ENCODE measurements at regions not wholly inside any gene's neighbourhood (a gene's known extent, or its start where the extent isn't known, plus 50 kb on each side); places are given as distances from the start of the nearest gene placed in this dataset.
"Not testable (repeated sequence)": the region's sequence is repeated elsewhere in the genome, so short reads cannot be mapped to it uniquely, and the experiment has no call there.

GRCh38 chr3:8356066-8356465 is 145.6 kb upstream of the LMCD1 start:
- not testable (repeated sequence) for H3K9ac ChIP-seq (ENCODE audit: low read length in 5 of 5); H3K9me3 ChIP-seq (ENCODE audit: control insufficient read depth in 5 of 5, low read length in 5 of 5); H3K27me3 ChIP-seq (ENCODE audit: control insufficient read depth in 5 of 5, insufficient read depth in 4 of 5, low read length in 5 of 5); H3K27ac ChIP-seq (ENCODE audit: low read depth, low read length); H3K4me1 ChIP-seq (ENCODE audit: control insufficient read depth in 5 of 5, insufficient read depth in 5 of 5, low read length in 5 of 5); H3K36me3 ChIP-seq (ENCODE audit: control insufficient read depth in 5 of 5, insufficient read depth in 5 of 5, low read length in 5 of 5); H3K4me3 ChIP-seq (ENCODE audit: low read depth in 1 of 5, low read length in 5 of 5)

DNA sequence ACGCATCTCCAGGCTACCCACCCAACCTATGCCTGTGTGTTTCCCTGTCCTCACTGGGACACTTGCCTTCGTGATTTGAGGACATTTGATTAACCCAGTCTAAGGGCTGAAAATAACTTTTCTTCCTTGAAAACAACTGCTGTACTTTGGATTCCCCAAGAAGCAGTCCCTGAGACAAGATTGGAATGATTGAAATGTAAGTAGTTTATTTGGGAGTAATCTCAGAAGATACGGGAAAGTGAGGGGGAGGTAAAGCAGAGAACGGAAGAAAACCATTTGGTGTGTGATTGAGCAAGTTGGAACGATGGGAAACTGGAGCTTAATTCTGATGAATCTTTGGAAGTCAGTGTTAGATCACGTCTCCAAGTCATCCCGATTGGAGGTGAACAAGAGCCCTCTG is 143.8 kb upstream of the LMCD1 start:
- Histone ChIP-seq H3K27me3 (ENCODE audit: control insufficient read depth in 5 of 5, insufficient read depth in 4 of 5, low read length in 5 of 5) (no peaks in the 10 kb centered on the region), H3K36me3 (ENCODE audit: control insufficient read depth in 5 of 5, insufficient read depth in 5 of 5, low read length in 5 of 5) (no peaks in the 10 kb centered on the region), H3K4me1 (ENCODE audit: control insufficient read depth in 5 of 5, insufficient read depth in 5 of 5, low read length in 5 of 5) (no peaks in the 10 kb centered on the region), H3K27ac (ENCODE audit: low read depth, low read length) (no peak overlapping the region), H3K9me3 (ENCODE audit: control insufficient read depth in 5 of 5, low read length in 5 of 5) (no peaks in the 10 kb centered on the region), H3K9ac (ENCODE audit: low read length in 5 of 5) (no peak overlapping the region), H3K4me3 (ENCODE audit: low read depth in 1 of 5, low read length in 5 of 5) (no peak overlapping the region)

DNA sequence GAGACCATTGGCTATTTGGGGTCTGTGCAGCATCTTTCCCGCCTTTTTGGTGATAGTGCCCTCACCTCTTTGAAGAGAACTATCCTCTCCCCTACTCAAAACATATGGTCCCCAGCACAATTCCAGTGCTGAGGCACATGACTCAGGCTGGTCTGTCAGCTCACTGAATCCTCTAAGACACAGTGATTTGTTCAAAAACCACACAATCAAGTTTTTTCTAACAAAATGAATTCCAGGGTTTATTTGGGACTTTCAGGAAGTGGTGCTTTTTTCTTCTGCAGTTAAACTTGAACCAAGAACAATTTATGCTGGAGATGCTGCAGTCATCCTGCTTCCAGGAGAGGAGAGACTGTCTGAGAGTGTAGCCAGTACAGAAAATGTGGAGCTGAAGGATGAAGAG is 142.5 kb upstream of the LMCD1 start:
- no peak overlapping the region for H3K27ac ChIP-seq (ENCODE audit: low read depth, low read length)
- no peaks in the 10 kb centered on the region for H3K9me3 ChIP-seq (ENCODE audit: control insufficient read depth in 5 of 5, low read length in 5 of 5)
- H3K9ac ChIP-seq (ENCODE audit: low read length in 5 of 5), result no peak overlapping the region
- H3K27me3 ChIP-seq (ENCODE audit: control insufficient read depth in 5 of 5, insufficient read depth in 4 of 5, low read length in 5 of 5), result no peaks in the 10 kb centered on the region
- H3K36me3 ChIP-seq (ENCODE audit: control insufficient read depth in 5 of 5, insufficient read depth in 5 of 5, low read length in 5 of 5), result no peaks in the 10 kb centered on the region
- no peak overlapping the region for H3K4me3 ChIP-seq (ENCODE audit: low read depth in 1 of 5, low read length in 5 of 5)
- no peaks in the 10 kb centered on the region for H3K4me1 ChIP-seq (ENCODE audit: control insufficient read depth in 5 of 5, insufficient read depth in 5 of 5, low read length in 5 of 5)

- Histone ChIP-seq H3K4me1 (ENCODE audit: control insufficient read depth in 5 of 5, insufficient read depth in 5 of 5, low read length in 5 of 5) (no peaks in the 10 kb centered on the region), H3K4me3 (ENCODE audit: low read depth in 1 of 5, low read length in 5 of 5) (no peak overlapping the region), H3K27me3 (ENCODE audit: control insufficient read depth in 5 of 5, insufficient read depth in 4 of 5, low read length in 5 of 5) (no peaks in the 10 kb centered on the region), H3K27ac (ENCODE audit: low read depth, low read length) (no peak overlapping the region), H3K9ac (ENCODE audit: low read length in 5 of 5) (no peak overlapping the region), H3K36me3 (ENCODE audit: control insufficient read depth in 5 of 5, insufficient read depth in 5 of 5, low read length in 5 of 5) (no peaks in the 10 kb centered on the region), H3K9me3 (ENCODE audit: control insufficient read depth in 5 of 5, low read length in 5 of 5) (no peaks in the 10 kb centered on the region)
Measured at GRCh38 chr3:8363200-8363599, 138.4 kb upstream of the LMCD1 start.

DNA sequence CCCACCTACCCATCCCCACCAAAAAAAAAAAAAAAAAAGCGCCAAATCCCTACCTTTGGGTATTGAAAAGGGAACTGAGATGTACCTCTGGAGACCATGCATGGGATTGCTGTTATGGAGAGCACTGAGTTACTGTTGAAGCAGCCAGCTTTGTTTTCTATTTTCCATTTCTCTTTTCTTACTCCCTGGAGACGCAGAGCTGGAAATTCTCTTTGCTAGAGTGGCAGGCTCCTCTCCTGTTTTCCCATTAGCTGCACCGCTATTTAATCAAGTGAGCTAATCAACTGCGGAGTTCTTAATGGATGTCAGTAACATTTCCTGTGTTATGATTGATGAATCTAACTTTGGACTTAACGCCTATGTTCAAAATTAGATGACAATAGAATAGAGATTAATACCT is 136.1 kb upstream of the LMCD1 start:
- Histone ChIP-seq H3K27ac (ENCODE audit: low read depth, low read length) (no peak overlapping the region), H3K4me3 (ENCODE audit: low read depth in 1 of 5, low read length in 5 of 5) (no peak overlapping the region), H3K9ac (ENCODE audit: low read length in 5 of 5) (no peak overlapping the region), H3K4me1 (ENCODE audit: control insufficient read depth in 5 of 5, insufficient read depth in 5 of 5, low read length in 5 of 5) (no peaks in the 10 kb centered on the region), H3K9me3 (ENCODE audit: control insufficient read depth in 5 of 5, low read length in 5 of 5) (no peaks in the 10 kb centered on the region), H3K27me3 (ENCODE audit: control insufficient read depth in 5 of 5, insufficient read depth in 4 of 5, low read length in 5 of 5) (no peaks in the 10 kb centered on the region), H3K36me3 (ENCODE audit: control insufficient read depth in 5 of 5, insufficient read depth in 5 of 5, low read length in 5 of 5) (no peaks in the 10 kb centered on the region)

DNA sequence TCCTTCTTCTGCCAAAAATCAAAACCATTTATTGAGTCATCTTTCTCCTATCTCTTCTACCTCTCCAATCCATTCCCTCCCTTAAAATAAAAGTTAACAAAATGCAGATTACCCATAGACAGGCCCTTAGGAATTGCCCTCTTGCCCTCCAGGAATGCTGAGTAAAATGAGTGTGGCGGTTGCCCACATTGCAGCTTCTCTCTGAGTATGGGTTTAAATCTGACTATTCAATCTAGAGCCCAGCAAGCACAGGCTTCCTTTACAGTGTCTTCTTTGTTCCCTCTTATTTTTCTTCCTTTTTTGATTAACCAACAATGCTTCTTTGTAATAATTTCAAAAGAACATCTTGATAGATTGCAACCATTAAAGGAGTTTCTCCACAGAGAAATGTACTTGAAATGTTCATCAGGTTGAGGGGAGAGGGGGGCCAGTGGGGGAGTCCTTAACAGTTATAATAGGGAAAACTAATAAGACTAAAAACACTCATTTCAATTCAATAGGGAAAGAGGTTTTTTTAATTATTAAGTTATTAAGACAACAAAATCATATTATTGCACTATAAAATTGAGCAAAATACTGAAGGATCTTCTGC is 135.3 kb upstream of the LMCD1 start:
- no peaks in the 10 kb centered on the region for H3K36me3 ChIP-seq (ENCODE audit: control insufficient read depth in 5 of 5, insufficient read depth in 5 of 5, low read length in 5 of 5)
- no peak overlapping the region for H3K4me3 ChIP-seq (ENCODE audit: low read depth in 1 of 5, low read length in 5 of 5)
- no peaks in the 10 kb centered on the region for H3K9me3 ChIP-seq (ENCODE audit: control insufficient read depth in 5 of 5, low read length in 5 of 5)
- no peak overlapping the region for H3K27ac ChIP-seq (ENCODE audit: low read depth, low read length)
- no peak overlapping the region for H3K9ac ChIP-seq (ENCODE audit: low read length in 5 of 5)
- H3K4me1 ChIP-seq (ENCODE audit: control insufficient read depth in 5 of 5, insufficient read depth in 5 of 5, low read length in 5 of 5), result peaks cover 0 to 2% (median 0%) of the 10 kb centered on the region in 5 donors
- no peaks in the 10 kb centered on the region for H3K27me3 ChIP-seq (ENCODE audit: control insufficient read depth in 5 of 5, insufficient read depth in 4 of 5, low read length in 5 of 5)

DNA sequence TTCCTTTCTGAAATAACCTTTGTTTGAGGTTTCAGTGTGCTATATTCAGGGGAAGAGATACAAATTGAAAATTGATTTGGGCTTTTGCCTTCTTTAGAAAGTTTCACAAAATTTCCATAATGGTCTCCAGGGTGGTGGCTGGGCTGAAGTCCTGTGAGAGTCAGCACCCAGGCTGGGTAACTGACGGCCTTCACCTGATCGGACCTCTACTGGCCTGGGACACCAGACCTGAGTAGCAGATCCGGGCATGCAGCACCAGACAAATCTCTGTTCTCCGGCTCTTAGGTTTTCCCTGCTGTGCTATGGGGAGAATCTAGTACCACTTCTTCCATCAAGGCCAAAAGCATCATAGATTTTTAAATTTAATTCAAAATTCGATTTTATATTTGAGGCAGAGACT is 133.0 kb upstream of the LMCD1 start:
- Histone ChIP-seq H3K4me3 (ENCODE audit: low read depth in 1 of 5, low read length in 5 of 5) (no peak overlapping the region), H3K4me1 (ENCODE audit: control insufficient read depth in 5 of 5, insufficient read depth in 5 of 5, low read length in 5 of 5) (peaks cover 0 to 8% (median 0%) of the 10 kb centered on the region in 5 donors), H3K36me3 (ENCODE audit: control insufficient read depth in 5 of 5, insufficient read depth in 5 of 5, low read length in 5 of 5) (no peaks in the 10 kb centered on the region), H3K9ac (ENCODE audit: low read length in 5 of 5) (no peak overlapping the region), H3K9me3 (ENCODE audit: control insufficient read depth in 5 of 5, low read length in 5 of 5) (no peaks in the 10 kb centered on the region), H3K27ac (ENCODE audit: low read depth, low read length) (no peak overlapping the region), H3K27me3 (ENCODE audit: control insufficient read depth in 5 of 5, insufficient read depth in 4 of 5, low read length in 5 of 5) (no peaks in the 10 kb centered on the region)

DNA sequence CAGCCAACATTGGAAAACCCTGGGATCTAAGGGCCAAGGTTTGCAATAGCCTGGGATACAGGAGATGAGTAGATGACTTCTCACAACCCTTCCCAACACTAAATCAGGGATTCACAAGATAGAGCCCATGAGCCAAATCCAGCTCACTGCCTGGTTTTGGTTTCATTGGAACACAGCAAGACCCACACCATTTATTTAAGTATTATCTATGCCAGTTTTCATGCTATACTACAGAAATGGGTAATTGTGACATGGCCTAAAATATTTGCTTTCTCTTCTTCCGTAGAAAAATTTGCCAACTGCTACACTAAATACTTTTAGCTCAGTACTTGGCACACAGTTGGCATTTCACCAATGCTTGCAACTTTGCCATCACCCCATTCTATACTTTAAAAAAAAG is 132.0 kb upstream of the LMCD1 start:
- H3K36me3 ChIP-seq (ENCODE audit: control insufficient read depth in 5 of 5, insufficient read depth in 5 of 5, low read length in 5 of 5), result no peaks in the 10 kb centered on the region
- H3K9ac ChIP-seq (ENCODE audit: low read length in 5 of 5), result no peak overlapping the region
- peaks cover 0 to 8% (median 0%) of the 10 kb centered on the region in 5 donors for H3K4me1 ChIP-seq (ENCODE audit: control insufficient read depth in 5 of 5, insufficient read depth in 5 of 5, low read length in 5 of 5)
- H3K4me3 ChIP-seq (ENCODE audit: low read depth in 1 of 5, low read length in 5 of 5), result no peak overlapping the region
- H3K9me3 ChIP-seq (ENCODE audit: control insufficient read depth in 5 of 5, low read length in 5 of 5), result no peaks in the 10 kb centered on the region
- no peak overlapping the region for H3K27ac ChIP-seq (ENCODE audit: low read depth, low read length)
- H3K27me3 ChIP-seq (ENCODE audit: control insufficient read depth in 5 of 5, insufficient read depth in 4 of 5, low read length in 5 of 5), result no peaks in the 10 kb centered on the region

DNA sequence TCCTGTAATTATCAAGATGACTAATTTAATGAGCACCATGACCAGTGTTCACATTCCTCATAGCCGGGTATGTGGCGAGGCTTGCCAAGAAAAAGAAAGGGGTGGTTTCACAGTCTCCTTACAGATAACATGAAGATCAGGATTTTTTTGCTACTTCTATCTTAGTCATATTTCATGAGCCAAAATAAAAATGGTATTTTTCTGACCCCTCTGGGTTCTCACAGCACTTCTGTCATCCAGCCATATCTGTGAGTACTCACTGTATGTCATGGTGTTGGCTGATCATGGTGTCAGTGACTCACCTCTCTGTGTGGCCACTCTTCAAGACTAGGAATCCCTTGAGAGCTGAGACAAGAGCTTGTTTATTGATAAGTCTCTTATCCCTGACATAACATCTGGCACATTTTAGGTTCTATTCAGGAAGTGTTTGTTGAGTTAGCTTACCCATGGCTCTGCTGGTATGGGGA is 130.5 kb upstream of the LMCD1 start:
- no peaks in the 10 kb centered on the region for H3K36me3 ChIP-seq (ENCODE audit: control insufficient read depth in 5 of 5, insufficient read depth in 5 of 5, low read length in 5 of 5)
- H3K4me1 ChIP-seq (ENCODE audit: control insufficient read depth in 5 of 5, insufficient read depth in 5 of 5, low read length in 5 of 5), result peaks cover 0 to 8% (median 0%) of the 10 kb centered on the region in 5 donors
- H3K27ac ChIP-seq (ENCODE audit: low read depth, low read length), result no peak overlapping the region
- no peak overlapping the region for H3K9ac ChIP-seq (ENCODE audit: low read length in 5 of 5)
- H3K9me3 ChIP-seq (ENCODE audit: control insufficient read depth in 5 of 5, low read length in 5 of 5), result no peaks in the 10 kb centered on the region
- H3K27me3 ChIP-seq (ENCODE audit: control insufficient read depth in 5 of 5, insufficient read depth in 4 of 5, low read length in 5 of 5), result no peaks in the 10 kb centered on the region
- H3K4me3 ChIP-seq (ENCODE audit: low read depth in 1 of 5, low read length in 5 of 5), result no peak overlapping the region

DNA sequence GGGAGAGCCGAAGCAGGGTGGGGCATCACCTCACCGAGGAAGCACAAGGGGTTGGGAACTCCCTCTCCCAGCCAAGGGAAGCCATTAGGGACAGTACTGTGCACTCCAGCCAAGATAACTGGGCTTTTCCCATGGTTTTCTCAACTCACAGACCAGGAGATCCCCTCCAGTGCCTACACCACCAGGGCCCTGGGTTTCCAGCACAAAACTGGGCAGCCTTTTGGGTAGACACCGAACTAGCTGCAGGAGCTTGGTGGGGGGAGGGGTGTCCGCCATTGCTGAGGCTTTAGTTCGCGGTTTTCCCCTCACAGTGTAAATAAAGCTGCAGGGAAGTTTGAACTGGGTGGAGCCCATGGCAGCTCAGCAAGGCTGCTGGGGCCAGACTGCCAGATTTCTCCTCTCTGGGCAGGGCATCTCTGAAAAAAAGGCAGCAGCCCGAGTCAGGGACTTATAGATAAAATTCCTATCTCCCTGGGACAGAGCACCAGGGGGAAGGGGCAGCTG is 129.6 kb upstream of the LMCD1 start:
- Histone ChIP-seq H3K4me1 (ENCODE audit: control insufficient read depth in 5 of 5, insufficient read depth in 5 of 5, low read length in 5 of 5) (peaks cover 0 to 8% (median 0%) of the 10 kb centered on the region in 5 donors), H3K9ac (ENCODE audit: low read length in 5 of 5) (no peak overlapping the region), H3K36me3 (ENCODE audit: control insufficient read depth in 5 of 5, insufficient read depth in 5 of 5, low read length in 5 of 5) (no peaks in the 10 kb centered on the region), H3K9me3 (ENCODE audit: control insufficient read depth in 5 of 5, low read length in 5 of 5) (no peaks in the 10 kb centered on the region), H3K27ac (ENCODE audit: low read depth, low read length) (no peak overlapping the region), H3K27me3 (ENCODE audit: control insufficient read depth in 5 of 5, insufficient read depth in 4 of 5, low read length in 5 of 5) (no peaks in the 10 kb centered on the region), H3K4me3 (ENCODE audit: low read depth in 1 of 5, low read length in 5 of 5) (no peak overlapping the region)

Measured in subcutaneous abdominal adipose tissue (tissue), 5 donors.